ENCODE measurements at regions not wholly inside any gene's neighbourhood (a gene's known extent, or its start where the extent isn't known, plus 50 kb on each side); places are given as distances from the start of the nearest gene placed in this dataset.

DNA sequence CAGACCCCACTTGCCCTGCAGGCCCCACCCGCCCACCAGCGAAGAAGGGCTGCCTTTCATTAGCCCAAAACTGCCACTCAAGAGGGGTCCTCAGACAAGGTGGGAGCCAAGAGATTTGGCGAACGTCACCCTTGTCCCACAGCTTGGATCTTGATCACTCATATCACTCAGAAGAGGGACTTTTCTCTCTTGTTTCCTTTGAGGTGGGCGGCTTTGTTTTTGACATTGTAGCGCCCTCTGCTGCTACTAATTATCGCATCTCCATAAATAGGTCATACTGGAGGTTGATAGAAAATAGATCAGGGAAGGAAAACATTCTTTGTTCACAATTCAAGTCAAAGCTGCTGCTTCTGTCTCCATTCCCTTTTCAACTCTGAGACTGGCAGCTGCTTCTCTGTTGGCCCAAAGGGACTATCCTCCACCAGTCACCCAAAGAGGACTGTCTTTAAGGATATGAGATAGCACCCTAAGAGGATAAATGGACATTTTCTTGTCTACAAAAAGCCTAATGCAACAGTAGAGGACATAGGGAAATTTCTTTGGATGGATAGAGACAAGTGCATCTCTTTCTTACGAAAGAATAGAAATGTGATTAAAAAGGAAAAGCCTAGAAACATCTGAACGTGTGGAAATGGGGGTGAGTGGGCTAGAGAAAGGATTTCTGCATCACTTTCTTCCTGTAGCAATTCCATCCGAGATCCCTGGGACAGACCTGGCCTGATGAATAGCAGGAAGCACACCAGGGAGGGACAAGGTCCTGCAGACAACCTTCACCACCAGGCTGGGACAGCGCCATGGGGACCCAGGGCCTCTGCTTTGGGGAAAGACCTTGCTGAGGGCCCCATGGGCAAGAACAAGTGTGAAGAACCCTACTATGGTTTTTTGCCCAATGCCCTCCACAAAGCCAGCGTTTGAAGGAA, 115.8 kb downstream of the DAD1 start:
- DNase-seq (ENCODE audit: low read depth) = no peak
- no peak overlapping the region for H3K4me3 ChIP-seq (ENCODE audit: low read length)
- TF ChIP-seq CTCF (conservative IDR thresholded peaks at IDR 0.05; ENCODE audit: low read depth, low read length) = peak; percentile 64

GRCh38 chr14:22472466-22472865, 116.6 kb downstream of the DAD1 start:
- H3K4me3 ChIP-seq (ENCODE audit: low read length) = no peak overlapping the region
- TF ChIP-seq CTCF (conservative IDR thresholded peaks at IDR 0.05; ENCODE audit: low read depth, low read length) = no peak
- DNase-seq (ENCODE audit: low read depth) = no peak

DNA sequence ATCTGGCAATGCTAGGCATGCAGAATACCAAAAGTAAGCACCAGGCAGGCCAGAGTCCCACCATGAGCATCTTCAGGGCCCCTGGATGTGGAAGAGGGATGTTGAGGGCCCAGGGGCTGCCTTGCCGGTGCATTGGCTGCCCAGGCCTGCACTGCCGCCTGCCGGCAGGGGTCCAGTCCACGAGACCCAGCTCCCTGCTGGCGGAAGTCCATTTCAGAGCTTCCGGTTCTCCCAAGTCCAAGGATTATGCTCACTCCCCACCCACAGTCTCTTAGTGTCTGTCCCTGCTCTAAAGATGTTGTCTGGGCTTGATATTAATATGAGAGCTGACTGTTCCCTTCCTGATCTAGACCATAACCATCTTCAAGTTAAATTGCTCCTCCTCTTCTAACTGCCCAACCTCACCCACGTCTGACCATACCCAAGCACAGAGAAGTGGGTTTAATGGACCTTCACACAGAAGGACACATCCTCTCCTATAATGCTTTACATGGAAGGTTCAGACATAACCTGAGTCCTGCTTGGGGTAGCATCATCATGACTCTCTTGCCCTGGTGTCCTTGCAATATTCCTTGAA, 117.4 kb downstream of the DAD1 start:
- TF ChIP-seq CTCF (conservative IDR thresholded peaks at IDR 0.05; ENCODE audit: low read depth, low read length) = peak; percentile 89
- H3K4me3 ChIP-seq (ENCODE audit: low read length) = no peak overlapping the region
- no peak for DNase-seq (ENCODE audit: low read depth)

DNA sequence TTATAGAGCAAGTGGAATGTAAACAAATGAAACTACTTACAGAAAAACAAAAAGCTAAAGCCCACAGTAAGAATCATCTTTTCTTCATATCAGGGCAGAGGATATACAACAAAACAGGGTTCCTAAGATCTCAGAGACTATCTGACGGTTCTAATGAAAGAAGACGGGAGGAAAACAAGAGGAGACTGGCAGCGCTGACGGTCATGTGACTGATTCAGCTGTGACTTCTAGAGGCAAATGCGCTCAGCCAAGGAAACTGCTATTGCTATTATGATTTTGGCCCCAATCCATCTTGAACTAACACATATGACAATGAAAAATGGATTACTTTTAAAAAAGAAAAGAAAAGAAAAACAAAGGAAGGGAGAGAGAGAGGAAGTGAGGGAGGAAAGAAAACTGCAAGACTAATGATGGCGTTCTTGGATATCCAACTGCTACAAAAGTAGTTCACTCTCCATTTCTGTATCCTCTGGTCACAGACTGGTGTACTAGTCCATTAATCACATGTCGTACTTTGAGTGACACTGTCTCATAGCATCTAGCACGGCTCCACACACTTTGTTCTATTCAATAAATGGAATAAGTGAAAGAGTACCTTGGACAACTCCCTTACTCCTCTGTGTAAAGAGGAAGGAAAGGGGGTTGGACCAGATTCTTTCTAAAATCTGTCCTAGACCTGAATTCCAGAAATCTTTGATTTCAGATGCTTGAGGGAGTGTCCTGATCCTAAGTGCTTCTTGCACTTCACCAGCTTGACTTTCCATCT, 119.3 kb downstream of the DAD1 start:
- no peak overlapping the region for H3K4me3 ChIP-seq (ENCODE audit: low read length)
- no peak for TF ChIP-seq CTCF (conservative IDR thresholded peaks at IDR 0.05; ENCODE audit: low read depth, low read length)
- DNase-seq (ENCODE audit: low read depth) = no peak

DNA sequence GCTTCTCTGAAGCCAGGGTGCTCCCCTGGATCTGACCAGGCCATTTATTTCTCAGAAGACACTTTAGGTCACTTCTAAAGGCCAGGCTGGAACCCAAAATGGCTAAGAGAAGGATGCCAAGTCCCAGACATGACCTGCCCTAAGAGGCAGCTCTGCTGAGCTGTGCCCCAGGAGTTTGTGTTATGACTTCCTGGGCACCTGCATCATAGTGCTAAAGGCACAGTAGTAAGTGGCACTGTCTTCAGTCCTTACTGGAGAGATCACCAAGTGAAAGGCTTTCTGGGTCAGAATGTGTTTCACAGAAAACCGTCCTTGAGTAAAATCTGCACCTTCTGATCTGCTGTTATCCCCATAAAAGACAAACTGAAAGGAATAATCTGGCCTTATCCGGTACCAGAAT, 120.2 kb downstream of the DAD1 start:
- H3K4me3 ChIP-seq (ENCODE audit: low read length) = no peak overlapping the region
- no peak for DNase-seq (ENCODE audit: low read depth)
- no peak for TF ChIP-seq CTCF (conservative IDR thresholded peaks at IDR 0.05; ENCODE audit: low read depth, low read length)

- no peak for DNase-seq (ENCODE audit: low read depth)
- no peak for TF ChIP-seq CTCF (conservative IDR thresholded peaks at IDR 0.05; ENCODE audit: low read depth, low read length)
- no peak overlapping the region for H3K4me3 ChIP-seq (ENCODE audit: low read length)
These were observed 122.5 kb downstream of the DAD1 start for GRCh38 chr14:22466491-22466890.

Data from retinal pigment epithelial cell (primary cell).